ENCODE measurements at regions not wholly inside any gene's neighbourhood (a gene's known extent, or its start where the extent isn't known, plus 50 kb on each side); places are given as distances from the start of the nearest gene placed in this dataset.

DNA sequence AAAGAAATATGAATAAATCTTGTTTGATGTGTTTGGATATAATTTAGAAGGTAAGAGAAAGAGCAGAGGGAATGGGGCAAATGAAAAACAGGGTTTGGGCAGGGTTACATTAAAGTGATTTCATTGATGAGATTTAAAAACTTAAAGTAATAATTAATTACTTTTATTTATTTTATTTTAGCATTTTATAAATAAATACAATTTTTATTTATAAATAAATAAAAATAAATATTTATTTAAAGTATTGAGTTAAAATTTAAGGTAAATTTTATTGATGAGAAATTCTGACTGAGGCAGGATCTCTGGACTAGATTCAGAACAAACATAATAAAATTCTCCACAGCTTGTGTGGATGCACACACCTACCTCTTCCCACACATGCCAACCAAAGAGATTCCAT lies 584.1 kb upstream of the BTBD3 start:
- no peak overlapping the region for H3K27ac Mint-ChIP-seq
- ChIA-PET POLR2A (no interaction called here), CTCF (no interaction called here)
- no peaks in the 10 kb centered on the region for H3K27me3 ChIP-seq (ENCODE audit: control insufficient read depth in 1 of 2, insufficient read depth in 2 of 2, low read length in 2 of 2)
- DNase-seq, result no peak
- peaks cover 14% of the 10 kb centered on the region for H3K9me3 Mint-ChIP-seq
- no peaks in the 10 kb centered on the region for H3K36me3 Mint-ChIP-seq (ENCODE audit: low read depth)
- H3K9me3 ChIP-seq (ENCODE audit: control insufficient read depth in 1 of 2, insufficient read depth in 1 of 2, low read length in 2 of 2), result no peaks in the 10 kb centered on the region
- no peak overlapping the region for H3K4me3 Mint-ChIP-seq
- no peak overlapping the region for H3K4me3 ChIP-seq (ENCODE audit: low read length)
- no peaks in the 10 kb centered on the region for H3K36me3 ChIP-seq (ENCODE audit: insufficient read depth, low read length)
- H3K4me1 ChIP-seq (ENCODE audit: insufficient read depth, low read length), result no peaks in the 10 kb centered on the region
- intact Hi-C loops (cut with DNase I, micrococcal nuclease), result no loop called here
- H3K27ac ChIP-seq (ENCODE audit: low read depth in 1 of 2, low read length in 2 of 2), result no peak overlapping the region
- no peak for ATAC-seq (ENCODE audit: poor library complexity)
- H3K4me1 Mint-ChIP-seq (ENCODE audit: low read depth), result no peaks in the 10 kb centered on the region
- H3K27me3 Mint-ChIP-seq, result no peaks in the 10 kb centered on the region
- no peak for TF ChIP-seq CTCF (IDR thresholded peaks at IDR 0.05)

DNA sequence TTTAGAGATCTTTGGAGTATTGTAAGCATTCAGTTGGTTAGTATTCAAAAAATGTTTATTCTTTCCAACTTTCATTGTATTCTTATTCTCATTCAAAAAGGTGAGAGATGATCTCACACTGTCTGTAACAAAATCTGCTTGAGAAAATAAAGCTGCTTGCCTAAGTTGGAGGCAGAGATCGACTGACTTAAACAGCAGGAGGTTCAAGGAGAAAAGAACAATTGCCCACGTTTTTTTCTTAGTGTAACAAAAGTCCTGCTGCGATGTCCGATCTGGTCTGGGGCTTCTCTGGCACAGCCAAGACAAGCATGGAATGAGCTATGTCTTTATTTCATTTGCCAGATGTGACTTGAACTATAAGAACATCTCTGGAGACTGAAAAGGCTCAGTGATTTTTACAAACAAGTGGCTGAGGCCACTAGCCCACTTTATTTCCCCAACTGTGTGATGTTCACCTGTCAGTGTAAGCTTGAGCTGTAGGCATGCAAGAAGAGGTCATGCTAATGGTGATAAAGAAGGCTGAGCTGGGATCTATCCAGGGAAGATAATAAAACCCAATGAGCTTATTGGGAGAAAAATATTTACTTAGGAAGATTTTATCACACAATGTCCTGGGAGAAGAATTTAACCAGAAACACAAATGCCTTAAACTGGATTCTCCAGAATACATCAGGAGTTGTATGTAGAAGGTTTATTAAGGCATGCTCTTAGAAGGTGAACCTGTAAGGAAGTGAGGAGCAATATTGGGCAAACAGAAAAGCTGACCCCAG lies 580.1 kb upstream of the BTBD3 start:
- intact Hi-C loops (cut with DNase I, micrococcal nuclease), result no loop called here
- H3K36me3 Mint-ChIP-seq (ENCODE audit: low read depth), result no peaks in the 10 kb centered on the region

GRCh38 chr20:11338496-11339306 lies 579.0 kb upstream of the BTBD3 start:
- TF ChIP-seq CTCF (IDR thresholded peaks at IDR 0.05), result no peak
- Histone ChIP-seq H3K36me3 (ENCODE audit: insufficient read depth, low read length) (no peaks in the 10 kb centered on the region), H3K9me3 (ENCODE audit: control insufficient read depth in 1 of 2, insufficient read depth in 1 of 2, low read length in 2 of 2) (no peaks in the 10 kb centered on the region), H3K4me3 (ENCODE audit: low read length) (no peak overlapping the region), H3K27ac (ENCODE audit: low read depth in 1 of 2, low read length in 2 of 2) (no peak overlapping the region), H3K27me3 (ENCODE audit: control insufficient read depth in 1 of 2, insufficient read depth in 2 of 2, low read length in 2 of 2) (no peaks in the 10 kb centered on the region), H3K4me1 (ENCODE audit: insufficient read depth, low read length) (no peaks in the 10 kb centered on the region)
- H3K36me3 Mint-ChIP-seq (ENCODE audit: low read depth), result no peaks in the 10 kb centered on the region
- H3K4me1 Mint-ChIP-seq (ENCODE audit: low read depth), result no peaks in the 10 kb centered on the region
- DNase-seq (no peak), ATAC-seq (ENCODE audit: poor library complexity) (no peak)
- no peaks in the 10 kb centered on the region for H3K27me3 Mint-ChIP-seq
- intact Hi-C loops (cut with DNase I, micrococcal nuclease), result no loop called here
- CTCF ChIA-PET, result no interaction called here
- POLR2A ChIA-PET, result no interaction called here
- H3K27ac Mint-ChIP-seq, result no peak overlapping the region
- H3K9me3 Mint-ChIP-seq, result peaks cover 2% of the 10 kb centered on the region
- H3K4me3 Mint-ChIP-seq, result no peak overlapping the region

More for the DNA sequence above, 580.1 kb upstream of the BTBD3 start:
- Histone ChIP-seq H3K4me1 (ENCODE audit: insufficient read depth, low read length) (no peaks in the 10 kb centered on the region), H3K4me3 (ENCODE audit: low read length) (no peak overlapping the region), H3K9me3 (ENCODE audit: control insufficient read depth in 1 of 2, insufficient read depth in 1 of 2, low read length in 2 of 2) (no peaks in the 10 kb centered on the region), H3K27ac (ENCODE audit: low read depth in 1 of 2, low read length in 2 of 2) (no peak overlapping the region), H3K27me3 (ENCODE audit: control insufficient read depth in 1 of 2, insufficient read depth in 2 of 2, low read length in 2 of 2) (no peaks in the 10 kb centered on the region), H3K36me3 (ENCODE audit: insufficient read depth, low read length) (no peaks in the 10 kb centered on the region)
- DNase-seq, result no peak
- POLR2A ChIA-PET, result no interaction called here
- Mint-ChIP-seq H3K27ac (no peak overlapping the region), H3K4me3 (no peak overlapping the region), H3K9me3 (peaks cover 2% of the 10 kb centered on the region), H3K4me1 (ENCODE audit: low read depth) (no peaks in the 10 kb centered on the region), H3K27me3 (no peaks in the 10 kb centered on the region)
- TF ChIP-seq CTCF (IDR thresholded peaks at IDR 0.05), result no peak
- ATAC-seq (ENCODE audit: poor library complexity), result no peak
- CTCF ChIA-PET, result interaction anchor here (0.6 kb wide), 1 partner anchor 678 kb away, joined by 4 read pairs; no protein-coding TSS in a partner anchor

Measured in CD4-positive, alpha-beta T cell (primary cell).